NCI-H748 (cell line): ENCODE measurements at regions not wholly inside any gene's neighbourhood (a gene's known extent, or its start where the extent isn't known, plus 50 kb on each side); places are given as distances from the start of the nearest gene placed in this dataset.

Experiments
- DNase-seq: peaks from one replicate; lab custom pipeline; 2025; ENCODE audit not compliant: unreplicated experiment; lab: John Stamatoyannopoulos, UW

DNA sequence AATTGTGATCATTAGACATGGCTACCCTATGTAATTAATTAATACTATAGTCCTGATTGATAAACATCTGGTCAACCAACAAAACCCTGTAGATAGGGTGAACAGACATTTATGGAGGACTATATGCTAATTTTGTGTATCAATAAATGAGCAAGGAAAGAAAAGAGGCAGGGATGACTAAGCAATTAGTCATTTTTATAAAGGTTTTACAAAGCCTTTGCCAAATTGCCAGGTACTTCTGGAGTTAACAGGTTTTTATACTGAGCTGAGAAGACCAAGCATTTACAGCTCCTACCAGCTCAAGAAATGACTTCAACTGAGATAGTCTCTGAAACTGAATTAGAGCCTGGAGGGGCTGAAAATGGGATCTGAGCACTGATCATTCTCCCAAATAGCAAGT is 186.8 kb upstream of the PRR20A start:
- DNase-seq, result no peak

DNA sequence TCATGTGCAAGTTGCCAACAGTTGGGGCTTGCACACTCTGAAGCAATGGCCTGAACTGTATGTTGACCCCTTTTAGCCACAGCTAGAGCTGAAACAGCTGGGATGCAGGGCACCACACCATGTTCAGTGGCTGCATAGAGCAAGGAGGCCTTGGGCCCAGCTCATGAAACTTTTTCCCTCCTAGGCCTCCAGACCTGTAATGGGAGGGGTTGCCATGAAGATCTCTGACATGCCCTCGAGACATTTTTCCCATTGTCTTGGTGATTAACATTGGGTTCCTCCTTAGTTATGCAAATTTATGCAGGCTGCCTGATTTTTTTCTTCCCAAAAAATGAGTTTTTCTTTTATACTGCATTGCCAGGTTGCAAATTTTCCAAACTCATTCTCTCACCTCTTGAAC is 165.1 kb upstream of the PRR20A start:
- no peak for DNase-seq

DNA sequence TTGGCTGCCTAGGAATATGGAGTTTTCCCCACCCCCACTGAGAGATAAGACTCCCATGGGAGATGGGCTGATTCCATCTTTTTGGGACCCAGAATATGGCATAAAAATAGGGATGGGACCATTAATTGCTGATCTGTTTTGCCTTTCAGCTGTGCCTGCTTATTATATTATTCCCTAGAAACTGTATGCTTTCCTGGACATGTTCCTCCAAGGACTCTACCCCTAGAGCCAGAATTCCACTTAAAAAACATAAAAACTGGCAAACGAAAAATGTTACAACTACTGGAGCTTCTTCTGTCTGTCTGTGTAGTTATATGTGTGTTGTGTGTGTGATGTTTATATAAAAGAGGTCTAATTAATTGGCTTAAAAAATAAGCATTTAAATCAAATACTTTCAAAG is 159.9 kb upstream of the PRR20A start:
- no peak for DNase-seq

DNA sequence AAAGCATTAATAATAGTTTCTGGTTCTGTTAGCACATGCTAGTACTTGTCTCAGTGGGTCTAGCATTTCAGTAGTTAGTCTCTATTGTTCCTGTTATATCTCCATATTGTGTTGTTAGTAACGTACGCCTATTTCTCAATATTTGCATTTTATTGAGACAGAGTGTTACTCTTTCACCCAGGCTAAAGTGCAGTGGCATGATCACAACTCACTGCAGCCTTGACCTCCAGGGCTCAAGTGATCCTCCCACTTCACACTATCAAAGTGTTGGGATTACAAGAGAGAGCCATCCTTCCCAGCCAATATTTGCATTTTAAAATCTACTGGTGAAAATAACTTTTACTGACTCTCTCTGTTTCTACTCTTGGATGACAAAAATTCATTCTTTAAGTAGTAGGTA is 154.6 kb upstream of the PRR20A start:
- DNase-seq, result no peak

DNA sequence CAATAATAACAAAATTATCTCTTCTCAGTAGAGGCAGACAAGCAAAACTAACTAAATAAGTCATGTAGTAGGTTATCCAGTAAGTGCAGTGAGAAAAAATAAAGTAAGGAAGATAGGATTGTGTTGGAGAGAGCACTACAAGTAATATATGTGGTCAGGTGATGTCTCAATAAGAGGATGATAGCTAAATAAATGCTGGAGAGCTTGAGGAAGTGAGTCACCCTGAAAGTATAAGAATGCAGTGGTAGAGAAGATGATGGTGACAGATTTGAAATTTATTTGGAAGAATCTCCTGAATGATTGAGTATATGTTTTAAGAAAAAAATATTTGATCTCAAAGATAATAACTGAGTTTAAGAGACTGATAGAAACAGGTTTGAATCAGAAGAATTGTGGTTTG is 152.2 kb upstream of the PRR20A start:
- no peak for DNase-seq

DNA sequence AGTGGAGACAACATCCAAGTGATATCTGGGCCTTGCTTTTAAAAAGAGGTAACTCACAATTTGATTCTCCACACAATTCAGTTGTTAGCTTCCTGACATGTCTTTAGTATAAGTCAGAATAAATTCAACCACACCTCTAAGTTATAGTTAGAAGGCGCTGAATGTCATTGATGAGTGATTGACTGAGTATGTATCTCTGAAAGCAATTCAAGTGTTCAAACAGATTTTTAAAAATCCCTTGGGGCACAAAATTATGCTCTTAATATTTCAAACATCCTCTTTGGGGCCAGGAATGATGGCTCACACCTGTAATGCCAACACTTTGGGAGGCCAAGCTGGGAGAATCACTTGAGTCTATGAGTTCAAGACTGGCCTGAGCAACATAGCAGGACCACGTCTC is 137.0 kb upstream of the PRR20A start:
- DNase-seq, result no peak

DNA sequence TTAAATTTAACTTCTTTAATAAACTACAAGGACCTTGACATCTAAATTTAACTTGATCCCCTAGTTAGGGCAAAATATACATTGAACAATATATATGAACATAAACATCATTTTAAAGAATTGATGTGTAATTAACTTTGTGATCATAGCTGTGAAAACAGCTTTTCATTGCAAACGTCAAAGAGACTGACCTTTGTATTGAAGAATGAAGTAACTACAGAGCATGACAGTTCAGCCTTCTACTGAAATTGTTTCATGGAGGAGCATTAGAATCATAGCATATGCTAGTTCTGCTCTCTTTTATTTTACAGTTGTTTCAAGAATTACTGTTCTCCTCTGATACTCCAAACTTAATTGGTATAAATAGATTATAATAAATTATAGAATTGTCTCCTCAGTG is 123.4 kb upstream of the PRR20A start:
- DNase-seq, result no peak

DNA sequence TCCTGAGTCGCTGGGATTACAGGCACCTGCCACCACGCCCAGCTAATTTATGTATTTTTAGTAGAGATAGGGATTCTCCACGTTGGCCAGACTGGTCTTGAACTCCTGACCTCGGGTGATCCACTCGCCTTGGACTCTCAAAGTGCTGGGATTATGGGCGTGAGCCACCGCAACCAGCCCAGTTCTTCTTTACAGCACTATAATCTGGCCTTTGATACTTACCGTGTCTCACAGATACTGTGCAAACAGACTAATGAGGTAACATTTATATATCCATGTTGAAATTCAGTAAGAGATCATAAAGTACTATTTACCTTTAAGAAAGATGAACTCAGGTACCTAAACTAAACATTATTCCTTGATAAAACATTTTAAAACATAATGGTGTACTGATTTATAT is 121.8 kb upstream of the PRR20A start:
- no peak for DNase-seq

DNA sequence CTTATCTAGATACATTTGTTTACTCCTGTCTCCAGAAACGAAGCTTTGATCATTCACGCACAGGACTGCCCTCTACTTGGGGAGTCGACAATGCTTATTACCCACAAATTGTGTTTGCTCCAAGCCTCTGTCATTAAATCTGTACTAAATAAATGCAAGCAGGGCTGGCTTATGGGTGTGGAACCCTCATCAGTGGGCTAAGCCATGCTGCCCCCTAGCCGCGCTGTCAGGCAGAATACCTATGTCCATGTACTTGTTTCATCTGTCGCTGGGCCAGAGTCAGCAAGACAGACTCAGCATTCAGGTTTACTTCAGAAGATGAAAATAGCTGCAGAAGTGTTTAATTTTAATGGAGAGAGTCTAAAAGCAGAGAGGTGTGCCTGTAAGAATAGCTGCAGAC is 110.0 kb upstream of the PRR20A start:
- no peak for DNase-seq

DNA sequence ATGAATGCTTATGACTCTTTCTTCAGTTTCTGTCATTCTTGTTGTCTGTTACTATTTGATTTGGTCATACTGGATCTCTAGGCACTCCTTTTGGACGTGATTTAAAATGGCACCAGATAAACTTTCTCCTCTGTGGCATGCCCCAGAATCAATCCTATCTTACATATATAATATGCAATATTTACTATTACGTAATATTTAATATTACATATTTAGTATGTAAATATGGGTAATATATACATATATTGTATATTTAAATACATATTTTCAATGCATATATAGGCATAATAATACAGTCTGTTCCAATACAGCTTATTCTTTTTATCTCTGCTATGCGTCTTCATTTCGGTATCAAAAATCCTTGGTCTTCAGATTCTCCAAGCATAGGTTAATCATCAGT is 104.4 kb upstream of the PRR20A start:
- no peak for DNase-seq

DNA sequence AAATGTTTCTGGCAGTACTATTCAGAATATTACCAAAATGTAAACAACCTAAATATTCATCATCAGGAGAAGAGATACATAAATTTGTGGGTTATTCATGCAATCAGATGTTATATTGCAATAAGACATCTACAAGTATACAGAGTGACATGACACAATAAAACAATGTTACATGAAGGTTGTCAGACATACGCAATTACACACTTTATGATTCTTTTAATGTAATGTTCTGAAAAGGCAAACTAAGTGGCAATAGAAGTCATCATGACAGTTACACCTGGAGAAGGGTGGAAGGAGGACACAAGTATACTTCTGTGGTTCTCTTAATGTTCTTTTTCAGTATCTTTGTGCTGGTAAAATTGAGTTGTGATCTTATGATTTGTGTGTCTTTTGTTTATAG is 95.8 kb upstream of the PRR20A start:
- DNase-seq, result no peak

DNA sequence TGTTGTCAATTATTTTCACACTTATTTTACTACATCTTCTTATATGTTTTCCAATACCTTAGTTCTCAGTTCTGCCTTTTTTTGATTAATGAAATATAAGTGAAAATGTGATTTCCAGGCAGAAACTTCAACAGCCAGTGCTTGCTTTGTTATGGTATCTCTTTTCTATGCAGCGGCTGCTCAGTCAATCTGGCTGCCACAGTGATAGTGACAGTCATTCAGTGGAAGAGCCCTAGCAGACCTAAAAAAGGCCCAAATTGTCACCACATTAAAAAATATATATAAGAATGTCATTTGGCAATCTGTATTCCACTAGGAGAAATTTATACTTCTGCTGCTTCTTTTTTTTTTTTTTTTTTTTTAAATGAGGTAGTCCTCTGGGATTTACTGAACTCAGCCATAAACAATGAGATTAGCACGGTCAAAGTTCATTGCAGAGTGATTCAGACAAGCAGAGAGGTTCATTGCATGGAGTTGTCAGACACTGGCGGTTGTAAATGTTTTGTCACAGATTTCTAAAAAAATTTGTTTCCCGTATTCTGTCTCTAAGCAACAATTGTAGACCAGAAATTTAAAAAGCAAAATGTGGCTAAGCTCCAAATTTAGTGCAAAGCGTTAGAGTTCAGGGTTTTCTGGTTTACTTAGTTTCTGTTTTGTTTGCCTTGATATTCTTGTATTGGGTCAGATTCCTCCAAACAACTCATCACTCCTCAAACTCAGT is 94.7 kb upstream of the PRR20A start:
- no peak for DNase-seq

DNA sequence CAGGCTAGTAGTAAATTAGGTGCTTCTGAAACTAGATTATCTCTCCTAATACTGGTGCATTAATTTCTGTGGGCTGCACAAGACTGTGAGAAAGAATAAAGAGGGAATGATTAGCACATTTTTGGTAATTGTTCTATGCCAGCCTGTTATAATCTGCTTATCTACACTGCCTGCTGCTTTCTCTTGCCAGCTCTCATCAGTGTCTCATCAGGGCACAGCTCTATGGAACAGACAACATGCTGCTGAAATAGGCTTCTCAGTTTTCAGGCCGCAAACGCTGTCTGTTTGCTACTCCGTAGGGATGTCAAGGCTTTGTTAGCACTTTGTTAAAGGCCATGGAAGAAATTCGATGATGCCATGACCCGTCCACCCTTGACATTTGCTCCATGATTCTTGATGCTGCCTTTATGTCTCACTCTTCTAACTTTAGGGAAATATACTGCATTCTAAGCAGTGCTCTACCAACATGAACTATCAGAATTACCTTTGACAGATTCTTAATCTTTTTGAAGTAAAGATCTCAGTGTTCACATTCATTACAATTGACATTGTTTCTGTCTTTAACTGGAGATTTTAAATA is 84.0 kb upstream of the PRR20A start:
- peak; percentile 88 for DNase-seq

DNA sequence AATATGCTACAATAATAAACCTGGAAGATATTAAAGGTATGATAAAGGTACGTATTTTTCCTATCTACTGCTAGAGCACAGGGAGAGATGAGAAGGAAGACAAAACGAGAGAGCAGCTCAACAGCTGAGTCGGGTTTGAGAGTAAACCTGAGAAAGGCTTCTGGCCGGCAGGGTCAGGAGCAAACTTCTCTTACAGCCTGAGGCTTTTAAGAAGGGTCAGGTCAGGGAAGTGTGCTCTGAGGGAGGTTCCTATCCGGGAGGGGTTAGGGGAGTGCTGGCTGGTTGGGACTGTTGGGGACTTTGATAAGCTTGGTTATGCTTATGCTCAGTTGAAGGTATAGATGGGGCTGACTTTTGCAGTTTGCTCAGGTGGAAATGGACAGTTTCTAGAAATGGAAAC is 77.7 kb upstream of the PRR20A start:
- no peak for DNase-seq

DNA sequence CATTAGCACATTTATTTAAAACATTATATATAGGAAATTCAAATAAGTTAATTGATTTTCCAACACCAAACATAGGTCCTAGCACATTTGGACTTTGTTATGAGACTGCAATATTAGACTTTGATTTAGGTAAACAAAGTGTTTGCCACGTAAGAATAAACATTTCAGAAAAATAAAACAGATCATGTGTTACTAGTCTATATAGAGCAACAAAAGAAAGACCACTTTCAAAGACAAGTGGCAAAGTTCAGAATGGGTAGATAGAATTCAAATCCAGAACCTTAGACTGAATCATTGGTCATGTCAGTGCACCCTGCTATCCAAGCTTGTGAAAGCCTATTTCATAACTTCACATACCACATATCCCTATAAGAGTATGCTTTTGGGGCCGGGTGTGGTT is 66.7 kb upstream of the PRR20A start:
- DNase-seq, result no peak

DNA sequence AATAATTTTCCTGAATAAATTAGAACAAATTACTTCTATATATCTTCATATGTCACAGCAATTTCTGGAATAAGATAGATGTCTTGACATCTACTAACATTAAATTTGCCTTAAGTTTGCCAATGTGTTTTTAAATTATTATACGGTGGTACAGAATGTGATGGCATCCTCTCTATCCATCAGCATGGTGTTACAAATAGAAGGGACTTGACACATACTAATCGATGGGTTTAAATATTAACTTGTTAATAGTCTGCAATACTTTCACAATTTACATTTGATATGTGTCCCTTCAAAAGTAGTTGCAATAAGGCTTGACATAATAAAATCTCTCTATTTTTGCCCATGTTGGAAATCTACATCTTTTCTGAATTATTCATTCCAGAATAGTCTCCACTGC is 65.1 kb upstream of the PRR20A start:
- no peak for DNase-seq

DNA sequence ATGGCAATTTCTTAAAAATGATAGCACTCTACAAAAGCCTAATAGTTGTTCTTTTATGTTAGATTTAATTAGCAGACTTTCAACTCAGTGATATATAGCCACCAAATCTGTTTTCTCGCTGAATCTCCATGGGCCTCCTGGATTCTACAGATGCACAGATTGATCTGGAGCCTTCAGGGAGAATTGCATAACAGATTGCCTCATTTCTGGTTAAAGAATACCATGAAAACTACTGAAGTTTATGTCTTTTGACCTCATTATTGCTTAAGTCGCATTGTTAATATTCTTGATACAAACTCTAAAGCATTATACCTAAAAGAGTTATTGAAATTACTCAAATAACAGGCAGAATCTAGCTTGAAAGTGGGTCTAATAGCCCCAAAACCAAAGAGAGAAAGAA is 53.7 kb upstream of the PRR20A start:
- DNase-seq, result no peak
